HG02938 (cell line): ENCODE measurements at regions not wholly inside any gene's neighbourhood (a gene's known extent, or its start where the extent isn't known, plus 50 kb on each side); places are given as distances from the start of the nearest gene placed in this dataset.
"Not testable (repeated sequence)": the region's sequence is repeated elsewhere in the genome, so short reads cannot be mapped to it uniquely, and the experiment has no call there.

Source experiments
- ATAC-seq: cut with Tn5 transposase; IDR thresholded peaks from one replicate; pipeline ENCODE4 v1.9.1; 2021; ENCODE audit warnings: mild to moderate bottlenecking, moderate library complexity; ENCODE audit not compliant: unreplicated experiment

GRCh38 chr14:43356382-43356781, 1150.7 kb downstream of the FSCB start:
- no peak for ATAC-seq

- no peak for ATAC-seq
Observed at GRCh38 chr14:43341921-43342320, 1165.2 kb downstream of the FSCB start.

- no peak for ATAC-seq
Observed at GRCh38 chr14:43338713-43339112, 1168.4 kb downstream of the FSCB start.

GRCh38 chr14:43336351-43336750, 1170.7 kb downstream of the FSCB start:
- ATAC-seq = no peak

GRCh38 chr14:43326501-43327407, 1180.3 kb downstream of the FSCB start:
- ATAC-seq = not testable (repeated sequence)

GRCh38 chr14:43316427-43316826, 1190.7 kb downstream of the FSCB start:
- ATAC-seq = no peak

GRCh38 chr14:43313719-43314118, 1193.4 kb downstream of the FSCB start:
- no peak for ATAC-seq

GRCh38 chr14:43308421-43309110, 1198.5 kb downstream of the FSCB start:
- ATAC-seq = no peak

GRCh38 chr14:43307836-43308235, 1199.2 kb downstream of the FSCB start:
- ATAC-seq = no peak

GRCh38 chr14:43306053-43306452, 1201.0 kb downstream of the FSCB start:
- ATAC-seq = no peak

GRCh38 chr14:43297794-43298193, 1209.3 kb downstream of the FSCB start:
- no peak for ATAC-seq

- not testable (repeated sequence) for ATAC-seq
Observed at GRCh38 chr14:43296061-43296460, 1211.0 kb downstream of the FSCB start.

GRCh38 chr14:43285575-43285974, 1221.5 kb downstream of the FSCB start:
- no peak for ATAC-seq

- no peak for ATAC-seq
Observed at GRCh38 chr14:43260056-43260455, 1247.0 kb downstream of the FSCB start.

- ATAC-seq = no peak
Observed at GRCh38 chr14:43258396-43258795, 1248.7 kb downstream of the FSCB start.

- ATAC-seq = not testable (repeated sequence)
Observed at GRCh38 chr14:43256996-43257395, 1250.1 kb downstream of the FSCB start.

GRCh38 chr14:43252866-43253265, 1254.2 kb downstream of the FSCB start:
- no peak for ATAC-seq

GRCh38 chr14:43249591-43249990, 1257.5 kb downstream of the FSCB start:
- no peak for ATAC-seq

- no peak for ATAC-seq
Observed at GRCh38 chr14:43249116-43249515, 1258.0 kb downstream of the FSCB start.

GRCh38 chr14:43247877-43248276, 1259.2 kb downstream of the FSCB start:
- ATAC-seq = no peak

- ATAC-seq = no peak
Observed at GRCh38 chr14:43244142-43244625, 1262.9 kb downstream of the FSCB start.

- ATAC-seq = no peak
Observed at GRCh38 chr14:43243168-43243567, 1263.9 kb downstream of the FSCB start.
